GM12878 (cell line): ENCODE measurements at regions not wholly inside any gene's neighbourhood (a gene's known extent, or its start where the extent isn't known, plus 50 kb on each side); places are given as distances from the start of the nearest gene placed in this dataset.

Source experiments
- BCLAF1 ChIP-seq: fragments of 450-650 bp; IDR thresholded peaks from 2 replicates; pipeline ENCODE4 v1.6.1; 2017; ENCODE audit warnings: antibody characterized with exemption, mild to moderate bottlenecking, moderate library complexity
- CBFB ChIP-seq: IDR thresholded peaks from 2 replicates; pipeline ENCODE4 v1.6.1; 2016; ENCODE audit warnings: antibody characterized with exemption, low read depth
- DPF2 ChIP-seq: fragments of 450-650 bp; IDR thresholded peaks from 2 replicates; pipeline ENCODE4 v1.6.1; 2017; ENCODE audit warnings: mild to moderate bottlenecking
- FOS ChIP-seq: IDR thresholded peaks from 3 replicates; pipeline ENCODE4 v1.6.1; 2011; ENCODE audit warnings: borderline replicate concordance; ENCODE audit not compliant: insufficient read length; ENCODE audit errors: extremely low read depth
- FOXK2 ChIP-seq: fragments of 450-650 bp; IDR thresholded peaks from 2 replicates; pipeline ENCODE4 v1.6.1; 2017; ENCODE audit warnings: mild to moderate bottlenecking, moderate library complexity
- MXI1 ChIP-seq: fragments of 150-350 bp; IDR thresholded peaks from 2 replicates; pipeline ENCODE4 v1.6.1; 2011; ENCODE audit warnings: low read depth, mild to moderate bottlenecking, inconsistent platforms, low read length, improper control_type of control experiment
- NBN ChIP-seq: fragments of 450-650 bp; IDR thresholded peaks from 2 replicates; pipeline ENCODE4 v1.6.1; 2016
- NFYA ChIP-seq: IDR thresholded peaks from 2 replicates; pipeline ENCODE4 v1.6.1; 2011; ENCODE audit warnings: low read depth, mild to moderate bottlenecking, low read length, improper control_type of control experiment, borderline replicate concordance
- NKRF ChIP-seq: fragments of 450-650 bp; conservative IDR thresholded peaks from 2 replicates; pipeline ENCODE4 v1.6.1; 2017; ENCODE audit warnings: mild to moderate bottlenecking, moderate library complexity
- POLR2A ChIP-seq: IDR thresholded peaks from 2 replicates; pipeline ENCODE4 v1.6.1; 2011; ENCODE audit warnings: low read depth, mild to moderate bottlenecking, low read length
- POLR2AphosphoS5 ChIP-seq: IDR thresholded peaks from 2 replicates; pipeline ENCODE4 v1.6.1; 2011; ENCODE audit warnings: mild to moderate bottlenecking, low read length, inconsistent platforms
- RFX5 ChIP-seq: IDR thresholded peaks from 2 replicates; pipeline ENCODE4 v1.6.1; 2011; ENCODE audit warnings: low read depth, low read length, improper control_type of control experiment
- SIN3A ChIP-seq: IDR thresholded peaks from 2 replicates; pipeline ENCODE4 v1.6.1; 2012; ENCODE audit warnings: low read depth, low read length, improper control_type of control experiment
- SIX5 ChIP-seq: IDR thresholded peaks from 2 replicates; pipeline ENCODE4 v1.6.1; 2011; ENCODE audit warnings: mild to moderate bottlenecking, low read depth, low read length, moderate library complexity; ENCODE audit not compliant: severe bottlenecking
- SMAD1 ChIP-seq: fragments of 450-650 bp; IDR thresholded peaks from 2 replicates; pipeline ENCODE4 v1.6.1; 2018; ENCODE audit warnings: mild to moderate bottlenecking, low read depth; ENCODE audit not compliant: partially characterized antibody
- SMAD5 ChIP-seq: IDR thresholded peaks from 2 replicates; pipeline ENCODE4 v1.6.1; 2016; ENCODE audit warnings: antibody characterized with exemption, low read depth
- SRF ChIP-seq, 2 experiments: IDR thresholded peaks; 2 replicates each; pipeline ENCODE4 v1.6.1; 2011; ENCODE audit warnings: low read depth in 2 of 2, low read length in 2 of 2, mild to moderate bottlenecking in 1 of 2, moderate library complexity in 1 of 2
- USF2 ChIP-seq: IDR thresholded peaks from 2 replicates; pipeline ENCODE4 v1.6.1; 2011; ENCODE audit warnings: low read depth, low read length, improper control_type of control experiment, borderline replicate concordance
- YBX1 ChIP-seq: fragments of 450-650 bp; IDR thresholded peaks from 2 replicates; pipeline ENCODE4 v1.6.1; 2016; ENCODE audit warnings: antibody characterized with exemption
- TF ChIP-seq, protein P1 (sequence below): IDR thresholded peaks from 2 replicates; pipeline ENCODE4 v1.6.1; 2011; ENCODE audit warnings: mild to moderate bottlenecking, low read depth, low read length, moderate library complexity; ENCODE audit not compliant: insufficient replicate concordance
- TF ChIP-seq, protein P2 (sequence below): IDR thresholded peaks from 2 replicates; pipeline ENCODE4 v1.6.1; 2011; ENCODE audit warnings: low read depth, mild to moderate bottlenecking, low read length, moderate library complexity, borderline replicate concordance; ENCODE audit errors: extremely low read depth

GRCh38 chr4:14165222-14165920 lies 537.8 kb upstream of the BOD1L1 start (continued):
- TF ChIP-seq BCLAF1: no peak
- TF ChIP-seq SRF (IDR thresholded peaks at IDR 0.05; ENCODE audit: low read depth in 2 of 2, low read length in 2 of 2): peak; percentile 33 to 97; a peak in 2 of 4 replicates
- peak; percentile 96 for TF ChIP-seq DPF2
- TF ChIP-seq POLR2AphosphoS5: no peak
- TF ChIP-seq NFYA: no peak
- TF ChIP-seq CBFB: 0 out of 2 replicates have a peak, but pooled peaks have one; percentile 27
- TF ChIP-seq MXI1: no peak; the same call in 1 of the 2 replicates
- 0 out of 2 replicates have a peak, but pooled peaks have one; percentile 36 for TF ChIP-seq NKRF
- TF ChIP-seq RFX5: no peak
- TF ChIP-seq, protein P1, sequence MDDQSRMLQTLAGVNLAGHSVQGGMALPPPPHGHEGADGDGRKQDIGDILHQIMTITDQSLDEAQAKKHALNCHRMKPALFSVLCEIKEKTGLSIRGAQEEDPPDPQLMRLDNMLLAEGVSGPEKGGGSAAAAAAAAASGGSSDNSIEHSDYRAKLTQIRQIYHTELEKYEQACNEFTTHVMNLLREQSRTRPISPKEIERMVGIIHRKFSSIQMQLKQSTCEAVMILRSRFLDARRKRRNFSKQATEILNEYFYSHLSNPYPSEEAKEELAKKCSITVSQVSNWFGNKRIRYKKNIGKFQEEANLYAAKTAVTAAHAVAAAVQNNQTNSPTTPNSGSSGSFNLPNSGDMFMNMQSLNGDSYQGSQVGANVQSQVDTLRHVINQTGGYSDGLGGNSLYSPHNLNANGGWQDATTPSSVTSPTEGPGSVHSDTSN: no peak
- TF ChIP-seq SIX5: no peak
- TF ChIP-seq FOS: no peak
- peak; percentile 78 for TF ChIP-seq NBN
- no peak for TF ChIP-seq SMAD1
- TF ChIP-seq SMAD5: no peak
- TF ChIP-seq, protein P2, sequence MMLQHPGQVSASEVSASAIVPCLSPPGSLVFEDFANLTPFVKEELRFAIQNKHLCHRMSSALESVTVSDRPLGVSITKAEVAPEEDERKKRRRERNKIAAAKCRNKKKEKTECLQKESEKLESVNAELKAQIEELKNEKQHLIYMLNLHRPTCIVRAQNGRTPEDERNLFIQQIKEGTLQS: no peak
- no peak for TF ChIP-seq FOXK2
- no peak; the same call in 1 of the 2 replicates for TF ChIP-seq USF2
- TF ChIP-seq SIN3A: no peak; the same call in 1 of the 2 replicates
- TF ChIP-seq YBX1: no peak
- no peak for TF ChIP-seq POLR2A
